ENCODE measurements at regions not wholly inside any gene's neighbourhood (a gene's known extent, or its start where the extent isn't known, plus 50 kb on each side); places are given as distances from the start of the nearest gene placed in this dataset.

GRCh38 chr12:93177208-93178153 lies 200.2 kb upstream of the NUDT4 start:
- H3K9ac ChIP-seq (ENCODE audit: low read length): no peak overlapping the region

More at GRCh38 chr12:93177208-93178153, 200.2 kb upstream of the NUDT4 start:
- Histone ChIP-seq H3K4me2 (ENCODE audit: low read length) (no peak overlapping the region), H4K20me1 (ENCODE audit: insufficient read depth) (no peaks in the 10 kb centered on the region), H3K79me2 (ENCODE audit: insufficient read depth, low read length) (no peaks in the 10 kb centered on the region), H3K27me3 (ENCODE audit: insufficient read depth, low read length) (no peaks in the 10 kb centered on the region), H3K9me2 (ENCODE audit: insufficient read depth) (no peaks in the 10 kb centered on the region), H3K36me3 (ENCODE audit: control insufficient read depth in 1 of 2, insufficient read depth in 2 of 2, low read length in 2 of 2) (no peaks in the 10 kb centered on the region), H2AFZ (ENCODE audit: low read depth, low read length, poor library complexity, severe bottlenecking) (no peak overlapping the region), H3K4me1 (ENCODE audit: control insufficient read depth in 1 of 2, insufficient read depth in 2 of 2, low read length in 2 of 2) (no peaks in the 10 kb centered on the region), H3K9me3 (ENCODE audit: control insufficient read depth in 1 of 2, insufficient read depth in 1 of 2, low read depth in 1 of 2, low read length in 2 of 2) (no peaks in the 10 kb centered on the region), H3K4me3 (replicated peaks in 1 of 2; ENCODE audit: low read depth in 1 of 2, low read length in 2 of 2) (no peak overlapping the region), H3K27ac (ENCODE audit: low read depth, low read length) (no peak overlapping the region)
- POLR2A ChIA-PET: no interaction called here
- no peak for ATAC-seq
- TF ChIP-seq SRF (IDR thresholded peaks at IDR 0.05; ENCODE audit: low read depth) (no peak), EGR1 (IDR thresholded peaks at IDR 0.05; ENCODE audit: low read depth) (no peak), CEBPB (IDR thresholded peaks at IDR 0.05; ENCODE audit: low read depth) (no peak), ZFX (IDR thresholded peaks at IDR 0.05) (no peak), TCF7L2 (IDR thresholded peaks at IDR 0.05; ENCODE audit: borderline replicate concordance, extremely low read depth, insufficient read depth, insufficient read length) (no peak), YY1 (IDR thresholded peaks at IDR 0.05; ENCODE audit: extremely low read depth, insufficient replicate concordance, low read depth, low read length) (no peak), POLR2AphosphoS5 (IDR thresholded peaks at IDR 0.05; ENCODE audit: low read depth, low read length) (no peak), EZH2 (IDR thresholded peaks at IDR 0.05) (no peak), EZH2phosphoT487 (IDR thresholded peaks at IDR 0.05; ENCODE audit: borderline replicate concordance) (no peak), REST (IDR thresholded peaks at IDR 0.05; ENCODE audit: low read depth) (no peak), SP1 (IDR thresholded peaks at IDR 0.05; ENCODE audit: low read depth) (no peak), CTCF (IDR thresholded peaks at IDR 0.05 in 2 of 3, conservative IDR thresholded peaks at IDR 0.05 in 1 of 3; ENCODE audit: borderline replicate concordance in 1 of 3, insufficient read depth in 1 of 3, low read depth in 2 of 3, low read length in 2 of 3) (no peak), MAX (IDR thresholded peaks at IDR 0.05) (no peak), RAD21 (IDR thresholded peaks at IDR 0.05; ENCODE audit: low read depth) (no peak), ZBTB33 (IDR thresholded peaks at IDR 0.05; ENCODE audit: extremely low read depth, insufficient replicate concordance, low read length) (no peak), ELF1 (IDR thresholded peaks at IDR 0.05; ENCODE audit: borderline replicate concordance, low read depth) (no peak), ZNF274 (IDR thresholded peaks at IDR 0.05; ENCODE audit: low read depth, low read length) (no peak), SIN3A (IDR thresholded peaks at IDR 0.05; ENCODE audit: low read depth) (no peak), FOSL1 (IDR thresholded peaks at IDR 0.05; ENCODE audit: low read depth) (no peak)
- CTCF ChIA-PET: no interaction called here
- BruUV-seq (replicated peaks): no TSS peak
- DNase-seq (ENCODE audit: low read depth, low spot score): no peak
- RAD21 ChIA-PET (ENCODE audit: low non-redundant PET in 1 of 2, low total read pairs in 2 of 2, uncharacterized antibody in 2 of 2, unreplicated experiment in 2 of 2): no interaction called here
- intact Hi-C loops (cut with micrococcal nuclease): no loop called here
